GM19463 (cell line): ENCODE measurements at regions not wholly inside any gene's neighbourhood (a gene's known extent, or its start where the extent isn't known, plus 50 kb on each side); places are given as distances from the start of the nearest gene placed in this dataset.

Source experiments
- ATAC-seq: cut with Tn5 transposase; IDR thresholded peaks from one replicate; pipeline ENCODE4 v1.9.1; 2021; ENCODE audit warnings: mild to moderate bottlenecking, moderate library complexity; ENCODE audit not compliant: unreplicated experiment

GRCh38 chr5:66538531-66538930 is 57.7 kb upstream of the MAST4 start:
- ATAC-seq = no peak

- ATAC-seq = no peak
These were observed 56.1 kb upstream of the MAST4 start for GRCh38 chr5:66540078-66540477.

- no peak for ATAC-seq
These were observed 53.5 kb upstream of the MAST4 start for GRCh38 chr5:66542711-66543110.
